Islet precursor cell (in vitro differentiated cells): ENCODE measurements at regions not wholly inside any gene's neighbourhood (a gene's known extent, or its start where the extent isn't known, plus 50 kb on each side); places are given as distances from the start of the nearest gene placed in this dataset.

Source experiments
- DNase-seq: peaks from one replicate; pipeline ENCODE4 v3.0.0-alpha.2; 2018

DNA sequence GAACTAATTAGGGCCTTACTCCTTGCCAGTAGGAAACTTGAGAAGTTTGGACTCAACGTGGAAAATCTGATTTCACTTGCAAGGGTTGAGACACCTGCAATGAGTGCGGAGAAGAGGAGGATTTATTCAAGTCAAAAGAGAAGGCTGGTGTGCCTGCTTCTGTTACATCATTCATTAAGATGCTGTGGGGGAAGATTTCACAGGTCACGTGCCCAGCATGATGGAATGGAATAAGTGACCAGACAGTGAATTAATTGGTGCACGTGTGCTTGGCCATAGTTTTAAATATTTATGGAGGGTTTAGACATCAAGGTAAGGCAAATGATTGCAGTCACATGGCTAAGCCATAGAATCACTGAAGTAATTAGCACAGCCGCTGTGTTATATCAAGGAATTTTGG, 155.0 kb downstream of the C7orf25 start:
- no peak for DNase-seq

DNA sequence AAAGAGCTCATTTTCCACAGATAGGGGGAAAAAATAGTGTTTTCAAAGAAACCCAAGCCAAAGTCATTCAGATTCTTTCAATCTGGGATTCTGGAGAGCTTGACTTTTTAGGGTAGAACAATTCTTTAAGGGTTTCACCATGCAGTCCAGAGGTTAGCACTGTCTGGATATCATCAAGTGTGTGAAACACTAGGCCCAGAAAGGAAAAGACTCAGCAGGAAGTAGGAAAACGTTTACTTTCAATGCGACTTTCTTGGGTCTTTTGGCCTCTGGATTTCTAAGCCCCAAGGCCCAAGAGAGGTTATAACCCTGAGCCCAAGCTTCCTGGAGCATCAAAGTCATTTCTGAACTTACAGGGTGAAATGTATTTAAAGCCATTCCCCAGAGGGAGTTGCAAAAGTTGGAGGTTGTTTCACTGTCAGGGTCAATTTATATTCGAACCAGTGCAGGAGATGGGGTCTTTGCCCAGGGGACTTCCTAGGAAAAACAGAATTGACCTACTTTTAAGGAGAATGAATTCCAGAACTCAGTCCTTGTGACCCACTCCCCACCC, 158.0 kb downstream of the C7orf25 start:
- no peak for DNase-seq

DNA sequence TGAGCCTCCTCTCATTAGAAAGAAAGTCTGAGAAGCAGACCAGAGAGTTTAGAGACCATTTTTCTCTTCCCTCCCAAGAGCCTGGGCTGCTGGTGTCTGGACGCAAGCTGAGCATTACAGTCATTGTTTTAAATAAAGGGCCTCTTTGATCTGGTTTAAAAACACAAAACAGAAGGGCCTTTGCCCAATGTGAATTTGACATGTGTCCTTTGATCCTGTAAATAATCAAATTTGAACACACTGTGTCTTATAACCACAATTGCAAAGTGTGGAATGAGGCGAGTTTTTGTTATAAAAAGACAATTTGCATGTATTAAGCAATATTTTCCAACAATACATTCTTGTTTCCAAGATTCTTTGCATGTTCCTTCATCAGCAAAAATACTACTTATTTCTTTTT, 158.5 kb downstream of the C7orf25 start:
- DNase-seq = no peak

DNA sequence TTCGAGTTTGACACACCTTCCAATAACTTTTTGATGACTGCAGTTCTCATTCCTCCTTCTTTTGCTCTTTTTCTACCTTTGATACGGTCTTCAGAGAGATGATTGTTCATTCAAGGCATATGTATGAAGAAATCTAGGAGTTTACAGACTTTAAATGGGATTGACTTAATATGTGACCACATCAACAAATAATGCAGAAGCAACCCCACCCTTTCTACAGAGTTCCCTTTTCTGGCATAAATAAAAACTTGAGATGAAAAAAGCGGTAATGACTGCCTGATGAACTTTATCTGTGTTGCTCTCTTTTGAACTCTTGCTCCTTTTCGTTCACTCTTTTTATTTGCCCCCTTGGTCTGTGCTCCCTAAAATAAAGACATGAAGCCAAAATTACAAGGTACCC, 161.7 kb downstream of the C7orf25 start:
- no peak for DNase-seq

DNA sequence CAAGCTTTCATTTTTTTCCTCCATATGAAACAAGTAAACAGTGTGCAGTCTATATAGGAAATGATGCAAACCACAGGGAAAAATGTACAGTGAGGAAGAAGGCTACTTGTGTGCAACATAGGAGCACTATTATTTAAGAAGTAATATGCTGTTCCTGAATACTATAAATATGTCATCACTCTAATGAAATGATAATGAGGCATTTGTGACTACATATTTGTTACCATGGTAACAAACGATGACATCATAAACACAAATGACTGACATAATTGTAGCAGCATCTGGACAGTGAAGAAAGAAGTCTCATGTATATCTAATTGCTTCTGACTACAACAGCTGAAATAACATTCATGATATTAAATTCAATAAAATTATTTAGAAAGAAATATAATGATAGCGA, 164.8 kb downstream of the C7orf25 start:
- DNase-seq = no peak

DNA sequence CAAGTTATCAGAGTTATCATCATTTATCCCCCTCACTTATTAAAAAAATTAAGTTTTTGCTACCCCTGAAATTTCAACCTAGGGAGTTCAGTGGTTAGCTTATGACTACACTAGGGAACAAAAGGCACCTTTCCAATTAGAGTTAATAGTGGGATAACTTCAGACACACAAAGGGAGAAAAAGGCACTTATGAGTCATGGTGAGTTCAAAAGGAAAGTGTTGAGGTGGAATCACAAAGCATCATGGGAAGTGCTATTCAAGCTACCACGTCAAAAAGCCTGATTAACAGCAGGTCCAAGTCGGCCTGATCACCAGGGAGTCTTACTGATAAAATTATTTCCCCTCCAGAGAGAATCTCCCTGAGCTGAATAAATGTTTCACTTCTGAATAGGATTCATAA, 165.7 kb downstream of the C7orf25 start:
- DNase-seq = no peak

DNA sequence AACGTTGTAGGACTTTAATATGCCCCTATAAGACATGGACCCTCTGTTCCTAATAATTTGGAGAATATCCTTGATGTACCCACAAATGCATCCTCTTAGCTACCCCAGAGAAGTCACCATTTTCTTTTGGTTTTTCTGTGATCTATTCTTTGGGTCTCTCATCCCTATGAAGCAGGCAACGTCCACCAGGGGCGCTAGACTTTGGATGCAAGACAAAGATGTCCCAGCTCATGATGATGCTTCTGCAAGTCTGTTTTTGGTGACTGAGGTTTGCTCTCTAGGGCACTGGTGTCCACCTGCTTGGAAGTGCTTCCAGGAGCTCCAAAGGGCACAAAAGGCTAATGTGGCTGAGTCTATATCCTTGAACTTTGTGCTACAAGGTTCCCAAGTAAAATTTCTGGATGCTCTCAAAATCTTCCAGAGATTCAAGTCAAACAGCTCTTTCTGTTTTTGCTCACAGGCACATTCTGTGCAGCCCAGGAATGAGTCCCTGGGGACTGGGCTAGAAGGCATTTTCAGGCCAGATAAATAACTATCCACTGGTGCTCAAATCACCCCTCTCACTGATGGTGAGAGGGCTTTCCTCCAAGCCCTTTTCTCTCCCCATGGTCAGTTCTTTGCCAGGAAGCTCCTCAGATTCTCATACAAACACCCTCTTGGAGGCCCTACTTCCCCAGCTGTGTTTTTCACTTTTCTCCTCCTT, 166.4 kb downstream of the C7orf25 start:
- DNase-seq = peak; percentile 62

DNA sequence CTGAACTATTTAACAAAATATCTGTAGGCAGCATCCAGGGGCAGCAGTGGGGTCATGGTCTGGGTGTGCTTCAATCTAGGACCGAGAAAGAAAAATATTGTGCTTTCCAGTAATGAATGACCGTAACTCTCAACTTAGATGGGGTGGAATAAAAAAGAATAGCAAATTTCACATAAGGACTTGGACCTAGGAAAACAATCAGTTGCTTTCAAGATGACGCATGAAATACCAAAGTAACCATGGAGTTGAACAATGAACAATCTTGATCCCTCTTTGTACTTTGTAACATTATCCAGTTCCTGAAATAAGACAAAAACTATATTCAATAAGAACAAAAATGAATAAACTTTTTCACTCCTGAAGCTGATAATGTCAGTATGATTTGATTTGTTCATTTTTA, 167.1 kb downstream of the C7orf25 start:
- no peak for DNase-seq

DNA sequence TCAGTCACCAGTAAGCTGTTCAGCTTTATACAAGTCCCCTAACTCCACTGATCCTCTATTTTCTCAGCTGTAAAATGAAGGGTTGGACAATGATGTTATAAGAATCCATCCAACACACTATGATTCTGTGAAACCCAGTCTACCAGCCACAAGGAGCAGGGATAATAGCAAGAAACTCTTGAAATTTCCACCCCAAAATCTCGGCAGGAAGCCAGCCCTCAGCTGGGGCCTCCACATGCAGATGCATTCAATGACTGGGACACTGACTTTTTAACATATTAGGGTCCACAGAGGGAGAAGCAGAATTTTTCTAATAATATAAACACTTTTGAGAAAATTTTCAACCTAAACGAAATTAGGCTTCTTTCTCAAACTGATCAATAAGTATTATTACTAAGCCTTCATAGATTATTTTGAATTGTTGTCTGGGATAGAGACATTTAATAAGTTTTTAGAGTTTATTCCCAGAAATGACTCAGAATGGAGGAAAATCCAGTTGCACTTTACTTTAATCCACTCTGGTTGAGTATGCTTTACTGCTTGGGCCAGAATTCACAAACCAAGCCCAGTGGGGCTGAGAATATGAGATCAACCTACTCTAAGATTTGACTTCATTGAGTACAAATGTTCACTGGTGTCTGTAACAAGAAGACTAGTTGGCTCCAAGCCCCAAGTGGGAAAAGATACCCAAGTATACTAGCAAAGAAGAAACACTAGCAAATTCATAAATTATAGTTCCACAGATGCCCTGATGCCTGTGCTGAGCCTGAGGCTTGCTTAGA, 168.6 kb downstream of the C7orf25 start:
- no peak for DNase-seq

DNA sequence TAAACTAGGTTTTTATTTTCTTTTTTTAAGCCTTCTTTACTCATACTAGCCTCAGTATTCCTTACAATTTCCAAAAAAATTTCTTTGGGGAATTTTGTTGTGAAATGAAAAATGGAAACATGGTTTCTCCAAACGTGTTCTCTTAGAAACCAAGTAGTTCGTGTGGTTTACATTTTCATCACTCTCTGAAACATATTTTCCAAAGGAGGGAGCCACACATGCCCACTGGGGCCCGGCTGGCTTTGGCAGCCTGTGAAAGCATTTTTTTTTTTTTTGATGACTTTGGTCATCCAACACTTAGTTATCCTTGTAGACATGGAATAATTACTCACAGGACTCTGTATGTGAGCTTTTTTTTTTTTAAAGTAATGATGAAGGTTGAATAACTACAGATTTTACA, 169.6 kb downstream of the C7orf25 start:
- no peak for DNase-seq

DNA sequence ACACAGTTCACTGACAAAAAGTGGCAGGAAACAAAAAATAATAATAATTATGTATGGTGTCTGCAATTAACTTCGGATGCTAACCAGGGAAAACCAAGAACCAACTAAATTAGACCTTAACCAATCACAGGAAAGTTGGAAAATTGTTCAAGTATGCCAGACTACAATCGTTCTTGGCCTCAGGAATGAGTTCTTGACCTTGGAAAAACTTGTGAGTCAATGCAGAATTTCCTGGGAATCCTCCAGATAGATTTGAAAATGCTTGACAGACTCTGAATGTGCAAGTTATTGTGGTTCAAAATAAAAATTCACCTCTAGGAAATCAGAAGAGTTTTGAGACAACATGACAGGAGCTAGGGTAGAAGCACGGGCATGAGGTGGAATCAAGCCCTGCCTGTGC, 171.5 kb downstream of the C7orf25 start:
- DNase-seq = no peak

DNA sequence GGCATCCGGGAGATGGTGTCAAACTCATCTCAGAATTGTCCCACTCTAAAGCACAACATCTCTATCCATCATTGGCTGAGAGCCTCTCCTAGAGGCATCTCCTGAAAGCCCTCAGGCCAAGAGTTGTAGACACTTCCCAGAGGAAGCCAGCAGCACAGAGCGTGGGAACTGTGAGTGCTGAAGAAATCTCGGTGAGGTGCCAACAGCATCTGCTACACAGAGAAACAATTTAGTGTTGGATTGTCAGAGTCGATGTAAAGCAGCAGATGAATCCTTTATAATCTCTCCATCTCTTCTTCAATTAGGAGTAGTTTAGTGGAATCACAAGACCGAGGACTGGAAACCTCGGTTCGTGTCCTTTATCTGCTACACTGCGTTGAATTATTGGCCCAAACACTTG, 172.2 kb downstream of the C7orf25 start:
- DNase-seq = no peak

DNA sequence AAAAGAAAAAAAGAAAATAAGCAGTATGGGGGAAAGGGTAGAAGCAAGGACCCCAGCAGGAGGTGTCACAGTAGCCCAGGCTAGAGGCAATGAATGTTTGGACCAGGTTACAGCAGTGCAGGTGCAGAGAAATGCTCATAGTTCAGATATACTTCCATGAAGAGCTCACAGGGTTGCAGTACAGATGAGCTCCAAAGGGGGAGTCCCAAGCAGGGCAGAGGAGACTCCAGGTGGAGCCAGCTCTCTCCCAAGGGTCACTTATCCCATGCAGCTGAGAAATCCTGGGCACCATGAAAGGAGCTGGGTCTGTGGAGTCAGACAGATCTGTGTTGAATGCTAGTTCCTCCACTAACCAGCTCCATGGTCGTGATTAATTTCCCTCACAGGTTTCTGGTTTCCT, 174.9 kb downstream of the C7orf25 start:
- no peak for DNase-seq

DNA sequence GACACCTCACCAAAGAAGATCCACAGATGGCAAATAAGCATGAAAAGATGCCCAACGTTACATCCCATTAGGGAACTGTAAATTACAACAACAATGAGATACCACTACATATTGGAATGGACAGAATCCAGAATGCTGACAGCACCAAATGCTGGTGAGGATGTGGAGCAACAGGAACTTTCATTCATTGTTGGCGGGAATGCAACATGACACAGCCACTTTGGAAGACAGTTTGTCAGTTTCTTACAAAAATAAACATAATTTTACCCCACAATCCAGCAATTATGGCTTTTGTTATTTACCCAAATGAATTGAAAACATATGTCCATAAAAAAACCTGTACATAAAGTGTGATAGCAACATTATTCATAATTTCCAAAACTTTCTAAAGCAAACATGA, 176.8 kb downstream of the C7orf25 start:
- no peak for DNase-seq

DNA sequence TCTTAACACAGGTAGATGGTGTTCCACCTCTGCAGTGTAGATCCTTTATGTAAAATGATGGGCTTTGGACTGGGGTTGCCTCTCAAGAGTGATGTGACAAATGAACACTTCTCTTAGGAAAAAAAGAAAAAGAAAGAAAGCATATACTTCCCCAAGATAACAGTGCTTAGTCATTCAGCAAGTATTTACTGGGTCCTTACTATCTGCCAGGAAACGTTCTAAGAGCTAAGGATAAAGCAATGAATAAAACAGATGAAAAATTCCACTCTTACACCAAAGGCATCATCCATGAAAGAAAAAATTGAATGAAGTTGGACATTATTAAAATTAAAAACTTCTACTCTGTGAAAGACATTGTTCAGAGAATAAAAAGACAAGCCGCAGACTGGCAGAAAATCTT, 177.3 kb downstream of the C7orf25 start:
- no peak for DNase-seq

DNA sequence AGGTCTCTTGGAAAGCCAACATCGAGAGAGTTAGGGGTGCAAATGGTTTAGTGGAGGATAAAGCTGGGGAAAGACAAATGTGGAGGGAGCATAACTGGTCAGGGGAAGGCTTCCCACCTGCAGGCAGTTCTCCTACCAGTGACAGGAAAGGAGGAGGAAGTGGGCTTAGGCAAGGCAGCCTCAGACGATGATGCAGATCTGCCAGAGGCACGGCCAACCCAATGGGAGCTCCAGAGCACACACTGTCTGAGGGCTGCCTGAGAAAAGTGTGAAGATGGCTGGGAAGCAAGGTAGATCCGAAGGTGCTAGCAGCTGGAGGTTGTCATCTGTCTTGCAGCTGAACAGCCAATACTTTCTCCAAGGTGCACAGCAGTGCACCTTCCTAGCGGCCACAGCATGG, 178.8 kb downstream of the C7orf25 start:
- DNase-seq = no peak

DNA sequence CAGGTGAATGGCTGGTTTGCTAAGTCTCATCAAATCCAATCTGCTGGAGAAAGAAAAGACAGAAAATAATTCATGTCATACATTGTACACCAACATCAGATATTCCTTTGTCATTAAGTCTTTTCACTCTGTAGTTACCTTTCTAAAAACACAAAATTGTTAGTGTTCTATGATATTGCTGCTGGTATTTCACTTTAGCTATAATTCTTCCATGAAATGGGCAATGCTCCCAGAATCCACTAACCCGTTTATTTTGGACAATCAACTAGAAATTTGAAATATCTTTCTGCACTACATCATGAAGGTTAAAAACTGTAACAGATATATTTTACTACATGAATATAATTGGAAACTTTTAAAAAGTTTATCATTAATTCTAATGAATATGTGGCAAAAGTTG, 181.3 kb downstream of the C7orf25 start:
- no peak for DNase-seq

DNA sequence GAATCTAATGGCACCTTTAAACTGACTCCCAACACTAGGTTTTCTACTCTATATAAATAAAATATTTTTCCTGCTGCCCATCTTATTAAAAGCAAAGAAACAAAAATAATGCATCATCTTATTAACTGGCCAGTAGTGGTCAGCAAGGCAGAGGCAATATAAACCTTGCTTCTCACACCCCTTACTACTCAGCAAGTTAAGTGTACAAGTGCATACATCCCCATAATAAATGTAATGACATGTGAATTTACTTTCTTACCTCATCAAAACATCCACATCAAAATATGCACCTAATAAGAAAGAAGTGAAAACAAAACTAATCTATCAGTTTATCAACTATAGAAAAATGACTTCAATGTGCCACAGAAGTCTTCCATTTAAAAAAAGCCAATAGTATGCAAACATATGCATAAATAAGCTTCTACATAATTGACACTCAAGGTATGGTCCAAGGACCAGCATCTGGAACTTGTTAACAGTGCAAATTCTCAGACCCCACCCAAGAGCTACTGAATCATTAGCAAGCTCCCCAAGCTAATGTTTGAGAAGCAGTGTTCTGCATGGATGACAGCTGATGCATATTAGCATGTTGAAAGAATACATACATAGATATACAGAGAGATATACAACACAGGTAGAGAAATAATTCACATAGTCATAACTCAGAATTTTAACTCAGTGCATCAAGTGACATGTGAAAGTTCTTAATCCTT, 182.7 kb downstream of the C7orf25 start:
- no peak for DNase-seq

DNA sequence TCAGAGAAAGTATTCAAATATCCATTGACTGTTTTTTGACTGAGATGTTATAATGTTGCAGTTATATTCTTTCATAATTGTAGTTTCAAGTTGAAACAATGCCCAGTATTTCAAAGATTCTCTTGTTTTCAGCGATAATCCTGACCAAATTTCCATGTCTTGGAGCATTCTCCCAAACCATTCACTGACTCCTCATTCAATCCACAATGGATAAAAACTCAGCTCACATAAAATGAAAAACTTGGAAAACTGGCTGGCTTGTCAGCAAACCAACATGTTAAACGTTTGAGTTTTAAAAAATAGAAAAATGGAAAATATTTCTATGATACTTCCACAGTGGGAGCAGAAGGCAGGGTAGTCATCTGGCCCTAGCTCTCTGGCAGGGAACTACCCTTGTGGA, 184.4 kb downstream of the C7orf25 start:
- DNase-seq = no peak

DNA sequence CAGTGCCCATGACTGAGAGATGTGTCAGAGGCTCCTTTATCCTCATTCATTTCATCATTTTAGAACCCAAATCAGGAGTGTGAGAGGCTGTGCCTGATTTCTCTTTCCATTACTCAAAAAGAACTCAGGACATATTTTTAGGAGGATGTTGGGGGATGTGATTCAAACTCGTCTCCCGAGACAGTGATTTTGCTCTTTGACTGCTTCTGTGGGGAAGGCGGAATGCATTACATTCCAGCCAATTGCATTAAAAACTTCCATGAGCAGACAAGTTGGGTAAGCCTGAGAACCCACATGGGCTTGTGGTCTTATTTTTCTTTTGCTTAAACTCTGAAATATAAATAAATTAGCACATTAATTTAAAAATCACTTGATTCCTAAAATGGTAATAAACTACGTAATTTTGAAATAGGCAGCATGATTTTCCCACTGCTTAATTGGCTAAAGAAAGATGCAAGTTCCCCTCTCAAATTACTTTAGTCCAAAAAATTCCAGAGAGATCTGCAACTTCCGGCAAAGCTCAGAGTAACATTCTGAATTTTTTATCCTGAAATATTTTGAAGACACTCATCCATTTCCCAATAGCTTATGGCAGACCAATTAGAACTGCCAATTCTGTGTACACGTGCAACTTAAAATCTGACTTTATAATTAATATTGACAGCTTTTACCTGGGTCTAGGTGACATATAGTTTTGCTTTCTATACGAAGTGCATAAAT, 185.6 kb downstream of the C7orf25 start:
- no peak for DNase-seq

DNA sequence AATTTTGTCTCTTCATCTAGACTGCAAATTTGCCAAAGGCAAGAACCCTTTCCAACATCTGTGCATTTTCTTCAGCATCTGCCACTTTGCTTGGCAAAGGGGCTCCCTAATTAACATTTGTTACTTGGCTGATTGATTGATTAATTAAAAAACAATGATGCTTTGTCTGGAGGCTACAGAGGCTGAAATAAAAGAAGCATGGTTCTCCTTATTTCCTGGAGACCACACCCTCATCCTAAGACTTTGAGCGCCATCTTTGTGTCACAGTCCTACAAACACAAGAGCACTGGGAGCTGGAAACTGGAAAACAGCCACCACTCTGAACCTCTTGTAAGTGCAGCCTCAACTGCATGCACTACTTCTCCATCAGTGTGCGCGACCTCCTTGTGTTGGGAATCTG, 189.2 kb downstream of the C7orf25 start:
- DNase-seq = no peak

DNA sequence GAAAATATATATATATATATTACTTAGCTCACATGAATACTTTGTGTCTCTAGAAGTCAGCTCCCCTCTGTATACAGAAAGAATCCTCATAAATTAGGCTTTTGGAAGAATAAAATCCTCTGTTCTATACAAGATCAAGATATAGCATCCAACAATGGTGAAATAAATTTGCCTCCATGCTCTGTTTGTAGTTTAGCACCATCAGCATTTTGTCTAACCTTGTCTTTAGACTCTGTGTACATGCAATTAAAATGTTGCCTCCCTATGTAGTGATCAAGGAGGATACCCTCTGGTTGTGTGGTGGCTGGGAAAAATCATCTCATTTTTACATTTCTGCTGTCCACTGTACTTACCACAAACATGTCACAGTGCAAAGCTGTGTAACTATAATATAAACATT, 189.7 kb downstream of the C7orf25 start:
- DNase-seq = no peak
